ENCODE measurements at regions not wholly inside any gene's neighbourhood (a gene's known extent, or its start where the extent isn't known, plus 50 kb on each side); places are given as distances from the start of the nearest gene placed in this dataset.
"Not testable (repeated sequence)": the region's sequence is repeated elsewhere in the genome, so short reads cannot be mapped to it uniquely, and the experiment has no call there.

GRCh38 chr3:176097027-176097426 lies 1100.3 kb downstream of the TBL1XR1 start:
- no peak for TF ChIP-seq CTCF (IDR thresholded peaks at IDR 0.05; ENCODE audit: low read depth, low read length)
- no peak for DNase-seq (ENCODE audit: low read depth, low spot score)
- in situ Hi-C loops (cut with HindIII; ENCODE audit: low sequenced_read_pairs) = no loop called here
- H3K4me3 ChIP-seq (ENCODE audit: low read depth, low read length) = no peak overlapping the region

- H3K4me3 ChIP-seq (ENCODE audit: low read depth, low read length); in situ Hi-C loops (cut with HindIII; ENCODE audit: low sequenced_read_pairs); DNase-seq (ENCODE audit: low read depth, low spot score): not testable (repeated sequence)
These were observed 1103.4 kb downstream of the TBL1XR1 start for GRCh38 chr3:176093892-176094291.

GRCh38 chr3:176090727-176091126 lies 1106.6 kb downstream of the TBL1XR1 start:
- in situ Hi-C loops (cut with HindIII; ENCODE audit: low sequenced_read_pairs) = no loop called here
- no peak overlapping the region for H3K4me3 ChIP-seq (ENCODE audit: low read depth, low read length)
- no peak for DNase-seq (ENCODE audit: low read depth, low spot score)
- no peak for TF ChIP-seq CTCF (IDR thresholded peaks at IDR 0.05; ENCODE audit: low read depth, low read length)

GRCh38 chr3:176088962-176089383 lies 1108.3 kb downstream of the TBL1XR1 start:
- no peak for TF ChIP-seq CTCF (IDR thresholded peaks at IDR 0.05; ENCODE audit: low read depth, low read length)
- in situ Hi-C loops (cut with HindIII; ENCODE audit: low sequenced_read_pairs) = no loop called here
- no peak for DNase-seq (ENCODE audit: low read depth, low spot score)
- no peak overlapping the region for H3K4me3 ChIP-seq (ENCODE audit: low read depth, low read length)

GRCh38 chr3:176087066-176087697 lies 1110.1 kb downstream of the TBL1XR1 start:
- in situ Hi-C loops (cut with HindIII; ENCODE audit: low sequenced_read_pairs) = no loop called here
- no peak for DNase-seq (ENCODE audit: low read depth, low spot score)
- TF ChIP-seq CTCF (IDR thresholded peaks at IDR 0.05; ENCODE audit: low read depth, low read length) = no peak
- H3K4me3 ChIP-seq (ENCODE audit: low read depth, low read length) = no peak overlapping the region

- in situ Hi-C loops (cut with HindIII; ENCODE audit: low sequenced_read_pairs) = no loop called here
- DNase-seq (ENCODE audit: low read depth, low spot score) = no peak
- no peak for TF ChIP-seq CTCF (IDR thresholded peaks at IDR 0.05; ENCODE audit: low read depth, low read length)
- H3K4me3 ChIP-seq (ENCODE audit: low read depth, low read length) = no peak overlapping the region
These were observed 1117.5 kb downstream of the TBL1XR1 start for GRCh38 chr3:176079785-176080184.

- no peak overlapping the region for H3K4me3 ChIP-seq (ENCODE audit: low read depth, low read length)
- no peak for DNase-seq (ENCODE audit: low read depth, low spot score)
- TF ChIP-seq CTCF (IDR thresholded peaks at IDR 0.05; ENCODE audit: low read depth, low read length) = no peak
- in situ Hi-C loops (cut with HindIII; ENCODE audit: low sequenced_read_pairs) = no loop called here
These were observed 1118.4 kb downstream of the TBL1XR1 start for GRCh38 chr3:176078906-176079305.
